GM19372 (cell line): ENCODE measurements at regions not wholly inside any gene's neighbourhood (a gene's known extent, or its start where the extent isn't known, plus 50 kb on each side); places are given as distances from the start of the nearest gene placed in this dataset.
A peak's percentile ranks its signal among the peaks of the same experiment; 100 is the strongest.

Experiments used
- ATAC-seq: cut with Tn5 transposase; IDR thresholded peaks from one replicate; pipeline ENCODE4 v1.9.1; 2021; ENCODE audit warnings: mild to moderate bottlenecking, low read depth, moderate library complexity; ENCODE audit not compliant: unreplicated experiment

DNA sequence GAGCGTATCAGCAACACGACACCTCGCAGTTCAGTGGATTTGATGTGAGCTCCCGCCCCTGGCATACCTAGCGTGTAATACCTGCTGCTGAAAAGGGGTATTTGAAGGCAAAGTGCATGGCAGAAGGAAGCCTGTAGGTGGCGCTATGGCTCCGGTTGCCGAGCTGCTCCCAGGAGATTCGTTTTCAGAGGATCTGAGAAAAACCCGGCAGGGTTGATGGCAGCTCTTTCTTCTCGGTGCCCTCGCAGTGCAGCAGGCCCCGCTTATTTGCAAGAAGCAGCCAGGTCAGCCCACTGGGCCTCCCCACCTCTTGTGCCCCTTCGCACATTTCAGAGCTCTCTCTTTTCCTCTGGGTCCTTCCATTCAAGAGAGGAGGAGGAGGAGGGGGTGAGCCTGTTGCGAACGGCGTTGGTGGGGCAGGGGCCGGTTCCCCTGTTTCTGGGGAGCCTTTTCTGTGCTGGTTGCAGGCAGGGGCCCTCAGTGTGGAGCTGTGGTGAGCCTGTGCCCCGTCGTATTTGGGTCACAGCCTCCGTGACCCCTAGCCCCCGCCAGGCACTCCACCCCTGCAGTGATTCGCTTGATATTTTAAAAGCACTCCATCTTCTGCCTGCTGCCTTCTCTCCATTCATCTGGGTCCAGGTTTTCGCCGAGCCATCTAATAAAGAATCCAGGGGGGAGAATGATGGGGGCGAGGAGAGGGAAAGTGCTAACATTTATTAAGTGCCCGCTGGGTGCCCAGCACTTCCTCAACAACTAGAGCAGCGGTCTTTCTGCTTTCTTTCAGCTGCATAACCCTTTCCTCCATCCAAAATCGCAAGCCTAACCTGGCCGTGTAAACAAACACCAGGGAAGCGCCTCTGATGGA lies 85.3 kb upstream of the SYT13 start:
- no peak for ATAC-seq

DNA sequence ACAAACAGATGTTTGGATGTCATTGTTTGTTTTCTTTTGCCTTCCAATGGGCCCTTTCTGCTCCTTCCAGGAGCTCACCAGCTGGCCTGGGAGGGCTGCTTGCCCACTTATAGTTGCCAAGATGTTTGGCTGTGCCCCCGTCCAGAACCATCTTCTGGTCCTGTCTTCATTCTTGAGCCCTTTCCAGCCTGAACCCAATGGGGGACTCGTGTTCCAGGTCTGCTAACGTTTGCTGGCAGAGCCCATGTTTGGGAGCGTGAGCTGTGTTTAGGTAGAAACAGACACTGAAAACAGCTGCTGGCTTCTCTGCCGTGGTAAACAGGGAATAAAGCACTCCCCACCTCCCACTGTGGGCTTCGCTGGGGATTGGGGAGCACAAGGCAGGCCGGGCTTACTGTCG lies 83.2 kb upstream of the SYT13 start:
- ATAC-seq: no peak

DNA sequence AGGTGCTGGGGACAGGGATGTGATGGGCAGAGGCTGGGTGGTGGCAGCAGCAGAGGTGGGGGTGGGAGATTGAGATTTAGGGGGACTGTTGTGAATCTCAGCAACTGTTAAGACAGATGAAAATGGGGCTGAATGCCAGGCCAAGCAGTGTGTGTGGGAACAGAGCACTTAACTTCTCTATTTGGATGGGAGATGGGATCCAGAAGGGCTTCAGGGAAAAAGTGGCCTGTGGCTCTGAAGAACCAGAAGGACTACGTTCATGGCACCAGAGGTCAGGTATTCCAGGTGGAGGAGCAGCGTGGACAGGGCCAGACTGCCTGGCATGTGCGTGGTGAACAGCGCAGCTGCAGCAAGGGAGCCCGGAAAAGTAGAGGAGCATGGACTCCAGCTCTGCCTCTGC lies 82.6 kb upstream of the SYT13 start:
- ATAC-seq: no peak

DNA sequence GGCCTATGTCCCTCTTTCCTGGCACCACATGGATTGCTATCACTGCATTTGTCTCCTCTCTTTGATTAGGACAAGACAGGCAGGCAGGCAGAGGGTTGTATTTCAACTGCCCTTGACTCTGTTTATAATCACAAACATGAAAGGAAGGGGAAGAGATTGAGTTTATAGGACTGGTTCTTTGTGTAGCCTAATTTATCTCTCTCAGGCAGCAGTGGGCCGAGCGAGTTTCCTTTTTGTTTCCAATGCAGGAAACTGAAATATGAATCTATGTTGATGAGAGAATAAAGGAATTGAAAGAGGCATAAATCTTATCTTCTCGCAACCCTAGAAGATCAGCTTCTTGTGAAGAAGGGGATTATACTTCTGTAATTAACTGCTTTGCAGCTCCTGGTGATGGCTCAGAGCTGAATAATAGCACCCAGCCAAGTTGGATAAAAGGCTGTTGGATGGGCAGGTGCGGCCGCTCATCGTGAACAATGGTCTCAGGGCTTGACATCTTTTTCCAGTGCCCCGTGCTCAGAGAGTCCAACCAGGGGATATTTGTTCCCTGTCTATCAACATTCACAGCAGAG lies 80.6 kb upstream of the SYT13 start:
- ATAC-seq: no peak

DNA sequence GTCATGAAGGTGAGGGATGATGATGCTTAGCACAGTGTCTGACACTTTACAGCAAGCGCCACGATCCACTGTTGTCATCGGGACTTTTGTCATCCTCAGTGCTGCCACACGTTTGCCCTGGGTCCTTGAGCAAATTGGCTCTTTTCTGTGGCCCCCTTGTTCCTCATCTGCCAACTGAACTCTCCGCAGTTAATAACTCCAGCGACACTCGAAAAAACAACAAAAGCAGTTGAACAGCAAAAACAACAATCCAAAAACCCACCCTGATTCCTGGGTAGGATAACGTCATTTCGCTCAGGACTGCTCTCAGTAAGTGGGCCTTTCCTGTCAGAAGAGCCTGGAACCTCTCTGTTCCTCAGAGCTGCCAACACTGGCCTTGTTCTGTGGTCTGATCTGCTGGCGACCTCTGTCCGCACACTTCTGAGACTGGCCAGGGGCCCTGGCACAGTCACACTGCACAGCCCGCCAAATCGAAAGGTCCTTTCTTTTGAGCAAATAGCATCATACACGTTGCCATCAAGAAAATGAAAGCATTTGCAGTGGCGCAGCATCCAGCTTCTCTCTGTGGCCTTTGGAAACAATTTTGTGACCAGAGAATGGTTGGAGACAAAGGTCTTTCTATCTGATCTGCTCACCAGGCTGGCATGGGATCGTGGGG lies 79.9 kb upstream of the SYT13 start:
- no peak for ATAC-seq

DNA sequence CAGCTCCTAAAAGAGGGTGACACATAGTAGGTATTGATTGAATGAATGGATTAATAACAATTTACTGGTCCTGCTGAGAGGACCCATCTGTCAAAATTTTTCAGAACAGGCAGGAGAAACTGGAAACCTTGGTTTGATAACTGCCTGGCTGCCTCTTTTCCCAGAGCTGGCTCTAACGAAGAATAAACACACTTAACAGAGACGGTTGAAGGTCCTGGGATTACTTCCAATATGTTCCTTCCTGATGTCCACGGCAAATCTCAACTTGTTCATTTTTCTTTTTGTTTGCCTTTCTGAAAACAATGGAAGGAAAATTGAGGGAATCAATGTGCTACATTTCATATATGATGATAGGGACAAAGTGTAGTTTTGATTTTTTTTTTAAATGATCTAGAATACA lies 76.5 kb upstream of the SYT13 start:
- no peak for ATAC-seq

DNA sequence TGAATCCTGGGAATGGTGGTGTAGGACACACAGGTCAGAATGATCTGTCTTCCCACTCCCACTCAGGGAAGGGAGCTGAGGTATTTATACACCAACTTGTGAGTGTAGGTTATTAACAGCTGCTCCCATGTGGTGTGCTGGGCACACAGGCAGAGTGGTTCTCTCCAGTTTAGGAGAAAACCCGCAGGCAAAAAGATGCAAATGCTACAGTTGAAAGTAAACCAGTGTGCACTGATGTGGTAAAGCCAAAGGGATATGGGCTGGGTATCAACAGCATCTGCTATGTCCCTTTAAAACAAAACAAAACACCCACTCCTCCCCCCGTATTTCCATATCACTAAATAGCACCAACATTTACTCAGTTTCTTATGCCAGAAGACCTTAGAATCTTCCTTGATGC lies 75.4 kb upstream of the SYT13 start:
- no peak for ATAC-seq

DNA sequence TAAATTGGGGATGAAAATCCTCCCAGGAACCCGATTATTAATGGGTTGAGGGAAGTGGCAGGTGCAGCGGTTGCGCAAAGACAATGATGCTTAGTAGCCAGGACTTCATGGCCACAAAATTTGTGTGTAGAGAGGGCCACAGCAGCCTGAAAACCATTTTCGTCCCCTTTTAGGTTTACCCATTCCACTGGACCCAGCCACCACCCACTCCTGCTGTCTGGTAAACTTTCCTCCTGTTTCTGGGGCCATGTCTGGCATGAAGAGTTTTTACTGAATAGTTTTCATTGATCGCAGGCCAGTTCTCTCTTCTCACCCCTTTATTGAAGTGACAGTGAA lies 69.5 kb upstream of the SYT13 start:
- no peak for ATAC-seq

DNA sequence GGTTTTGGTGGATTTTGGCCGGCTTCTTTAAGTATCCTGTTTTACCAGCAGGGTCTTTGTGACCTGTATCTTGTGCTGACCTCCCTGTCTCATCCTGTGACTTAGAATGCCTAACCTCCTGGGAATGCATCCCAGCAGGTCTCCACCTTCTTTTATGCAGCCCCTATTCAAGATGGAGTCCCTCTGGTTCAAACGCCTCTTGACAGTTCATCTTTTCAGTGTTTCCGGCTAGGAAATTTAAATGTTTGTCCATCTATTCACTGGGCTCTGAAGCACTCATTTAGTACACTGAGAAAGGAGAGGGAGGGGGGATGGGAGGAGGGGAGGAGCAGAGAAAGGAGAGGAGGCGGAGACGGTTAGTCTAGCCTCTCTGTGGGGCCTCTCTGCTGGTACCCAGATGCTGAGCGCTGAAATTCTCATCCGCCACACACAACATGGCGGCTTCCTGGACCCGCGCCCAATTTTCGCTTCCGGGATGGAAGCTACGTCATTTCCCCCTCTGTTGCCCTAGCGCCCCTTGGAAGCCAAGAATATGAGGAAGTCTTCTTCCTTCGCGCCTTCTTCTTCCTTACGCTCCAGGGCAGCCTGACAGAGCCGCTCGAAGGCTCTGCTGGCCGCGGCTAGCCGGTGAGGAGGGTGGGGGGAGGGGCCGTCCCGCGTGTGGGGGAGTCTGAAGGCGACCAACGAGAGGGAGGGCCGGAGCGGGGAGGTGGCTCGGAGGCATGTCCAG lies 69.0 kb upstream of the SYT13 start:
- ATAC-seq: peak; percentile 94

DNA sequence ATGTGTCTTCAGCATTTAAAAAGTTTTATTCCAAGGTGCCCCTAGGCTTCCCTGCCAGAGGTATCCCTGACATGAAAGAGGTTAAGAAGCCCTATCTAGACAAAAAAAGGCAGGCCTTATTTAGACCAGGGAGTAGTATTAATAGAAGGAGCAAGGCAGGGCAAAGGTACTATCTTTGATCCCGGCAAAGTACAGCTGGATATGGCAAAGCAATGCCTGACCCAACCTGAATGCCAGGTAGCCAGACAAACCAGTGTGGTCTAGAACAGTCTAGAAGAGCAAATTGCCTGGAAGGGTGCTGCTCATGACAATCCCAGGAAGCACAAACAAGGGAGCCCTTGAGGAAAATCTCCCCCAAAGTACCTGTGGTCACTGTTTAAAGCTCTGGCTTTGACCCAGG lies 62.6 kb upstream of the SYT13 start:
- ATAC-seq: no peak

DNA sequence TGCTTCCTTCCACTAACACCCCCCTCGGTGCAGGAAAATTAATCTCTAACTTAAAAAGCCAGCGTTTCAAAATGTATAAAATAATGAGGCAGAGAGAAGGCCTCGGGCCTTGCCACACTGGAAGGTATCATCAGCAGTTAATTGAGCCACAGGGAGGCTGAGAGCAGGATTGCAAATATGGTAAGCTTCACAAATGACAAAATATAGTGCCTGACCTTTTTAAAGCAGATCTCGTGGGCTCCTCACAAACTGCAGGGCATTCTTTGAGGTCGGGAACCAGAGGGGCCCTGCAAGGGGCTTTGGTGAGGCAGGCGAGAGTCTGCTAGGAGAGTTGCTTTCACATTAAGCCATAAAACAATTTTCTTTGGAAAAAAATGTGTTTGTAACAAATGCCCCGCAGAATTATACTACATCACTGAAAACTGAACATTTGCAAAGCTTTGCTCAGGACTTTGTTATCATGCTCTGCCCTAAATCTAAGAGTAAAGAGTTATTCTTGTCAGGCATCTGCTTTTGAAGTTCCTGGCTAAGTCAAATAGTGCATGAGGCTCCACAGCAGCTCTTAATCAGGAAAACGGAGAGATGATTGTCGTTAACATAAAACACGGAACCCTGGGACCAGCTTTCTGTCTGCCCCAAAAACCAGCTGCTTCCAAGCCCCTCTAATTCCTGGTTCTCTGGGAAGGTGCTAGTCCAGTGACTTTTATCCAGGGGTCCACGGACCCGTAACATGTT lies 61.4 kb upstream of the SYT13 start:
- no peak for ATAC-seq

DNA sequence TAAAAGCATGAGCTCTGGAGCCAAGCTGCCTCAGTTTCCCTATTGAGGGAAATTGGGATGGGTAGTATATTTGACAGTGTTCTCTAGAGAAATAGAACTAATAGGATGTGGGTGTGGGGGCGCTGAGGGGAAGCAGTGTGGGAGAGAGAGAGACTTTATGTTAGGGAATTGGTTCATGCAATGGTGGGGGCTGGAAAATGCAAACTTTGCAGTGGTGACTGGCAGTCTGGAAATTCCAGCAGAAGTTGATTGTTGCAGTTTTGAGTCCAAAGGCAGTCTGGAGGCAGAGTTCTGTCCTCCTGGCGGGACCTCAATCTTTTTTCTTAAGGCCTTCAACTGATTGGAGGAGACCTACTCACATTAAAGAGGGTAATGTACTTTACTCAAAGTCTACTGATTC lies 59.4 kb upstream of the SYT13 start:
- no peak for ATAC-seq

DNA sequence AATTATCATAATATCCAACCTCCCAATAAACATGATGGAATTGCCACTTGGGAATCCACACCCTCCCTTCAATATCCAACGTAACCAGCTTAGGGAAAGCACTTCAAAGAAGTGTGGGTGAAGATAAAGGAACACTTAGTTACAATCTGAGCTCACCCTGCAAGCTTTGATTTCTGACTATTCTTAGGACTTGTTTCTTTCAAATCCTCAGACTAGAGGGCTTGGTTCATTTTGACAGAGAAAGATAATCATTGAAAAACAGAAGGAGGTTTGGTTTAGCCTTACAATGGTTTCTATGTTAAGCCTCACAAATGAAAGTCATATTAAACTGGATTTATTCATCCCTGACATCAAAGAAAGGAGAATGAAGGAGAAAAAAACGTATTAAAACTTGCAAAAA lies 57.9 kb upstream of the SYT13 start:
- no peak for ATAC-seq

DNA sequence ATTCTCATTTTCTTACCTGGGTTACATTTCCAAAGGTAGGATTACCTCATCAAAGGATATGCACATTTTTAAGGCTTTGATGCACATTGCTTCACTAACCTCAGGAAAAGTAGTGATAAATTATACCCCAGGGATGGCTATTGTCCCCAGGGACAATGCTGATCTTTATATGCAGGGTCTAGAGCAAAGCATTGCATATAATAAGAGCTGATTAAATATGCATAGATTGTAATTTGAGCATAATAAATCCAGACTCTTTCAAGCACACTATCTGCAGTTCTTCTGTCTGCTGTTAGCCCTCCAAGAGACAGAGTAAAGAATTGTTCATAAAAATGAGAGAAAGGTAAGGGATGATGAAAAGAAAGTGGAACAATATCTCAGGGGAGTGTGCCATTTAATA lies 57.3 kb upstream of the SYT13 start:
- ATAC-seq: no peak

DNA sequence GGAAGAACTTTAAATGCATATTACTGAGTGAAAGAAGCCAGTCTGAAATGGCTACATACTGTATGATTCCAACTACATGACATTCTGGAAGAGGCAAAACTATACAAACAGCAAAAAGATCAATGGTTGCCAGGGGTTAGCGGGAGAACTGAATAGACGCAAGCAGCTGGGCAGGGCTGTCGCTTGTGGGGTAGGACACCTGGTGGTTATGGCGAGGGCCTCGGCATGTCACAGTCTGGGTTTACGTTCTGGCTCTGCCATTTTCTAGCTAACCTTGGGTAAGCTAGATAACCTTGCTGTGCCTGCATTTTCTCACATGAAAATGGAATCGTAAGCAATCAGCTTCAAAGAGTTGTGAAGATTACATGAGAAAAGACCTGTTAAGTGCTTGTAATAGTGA lies 55.2 kb upstream of the SYT13 start:
- no peak for ATAC-seq

DNA sequence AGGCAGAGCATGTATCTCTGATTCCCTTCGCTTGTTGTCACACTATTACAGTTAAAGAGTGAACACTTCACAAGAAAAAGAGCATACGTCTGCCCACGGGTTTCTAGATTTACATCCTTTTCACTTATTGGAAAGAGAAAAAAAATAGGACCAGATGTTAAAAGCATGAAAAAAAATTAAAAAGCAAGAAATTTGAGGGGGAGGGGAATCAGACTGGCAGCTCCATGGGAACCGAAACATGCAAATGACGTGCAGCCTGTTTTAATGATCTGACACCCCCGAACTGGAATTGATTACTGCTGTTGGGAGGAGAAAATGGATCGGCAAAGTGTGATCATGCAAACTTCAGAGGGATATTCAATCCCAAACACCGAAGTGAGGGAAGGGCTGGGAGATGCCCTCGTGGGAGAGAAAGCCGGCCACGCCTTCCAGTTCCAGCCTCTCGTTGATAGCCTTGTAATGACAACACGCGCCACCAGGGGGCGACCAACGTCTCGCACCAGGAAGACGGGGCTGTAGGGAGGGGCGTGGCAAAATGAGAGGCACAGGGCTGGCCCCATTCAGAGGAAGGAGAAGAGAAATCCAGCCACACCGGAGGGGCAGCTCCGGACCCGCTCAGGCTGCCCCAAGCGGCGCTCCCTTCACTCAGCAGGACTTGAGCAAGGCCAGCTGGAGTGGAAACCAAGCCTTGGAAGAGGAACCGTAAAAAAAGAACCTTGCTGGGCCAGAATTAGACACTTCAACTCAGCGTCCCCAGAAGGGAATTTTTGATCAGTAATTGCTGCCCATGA lies 53.8 kb upstream of the SYT13 start:
- ATAC-seq: peak; percentile 94

DNA sequence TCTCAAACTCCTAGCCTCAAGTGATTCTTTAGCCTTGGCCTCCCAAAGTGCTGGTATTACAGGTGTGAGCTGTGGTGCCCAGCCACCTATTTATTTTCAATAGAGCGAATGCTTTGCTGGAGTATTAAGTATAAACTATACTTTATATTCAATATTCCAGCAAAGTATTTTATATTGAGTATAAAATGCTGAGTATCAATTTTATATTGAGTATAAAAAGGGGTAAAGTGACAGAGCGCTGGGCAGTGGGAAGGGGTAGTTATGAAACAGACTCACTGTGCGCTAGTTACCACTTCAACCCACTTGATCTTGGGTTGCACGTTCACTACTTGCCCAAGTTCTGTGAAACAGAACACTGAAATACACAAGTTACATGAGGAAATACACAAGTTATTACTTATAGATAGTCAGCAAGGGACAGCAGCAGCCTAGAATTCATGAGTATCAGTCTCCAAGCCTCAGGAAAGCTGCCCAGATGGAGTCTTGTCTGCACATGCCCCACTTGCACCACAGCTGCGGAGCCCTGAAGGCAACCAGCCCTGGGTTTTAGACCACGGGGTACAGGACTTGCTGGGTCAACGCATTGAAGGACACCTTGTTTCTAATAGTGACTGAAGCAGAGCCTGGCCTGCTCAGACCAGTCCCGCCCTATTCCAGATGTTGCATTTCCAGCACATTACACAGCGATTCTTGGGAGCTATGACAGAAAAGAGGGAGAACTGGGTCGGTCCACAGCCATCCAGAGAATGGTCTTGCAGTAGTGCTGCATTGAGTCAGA lies 51.6 kb upstream of the SYT13 start:
- ATAC-seq: no peak

DNA sequence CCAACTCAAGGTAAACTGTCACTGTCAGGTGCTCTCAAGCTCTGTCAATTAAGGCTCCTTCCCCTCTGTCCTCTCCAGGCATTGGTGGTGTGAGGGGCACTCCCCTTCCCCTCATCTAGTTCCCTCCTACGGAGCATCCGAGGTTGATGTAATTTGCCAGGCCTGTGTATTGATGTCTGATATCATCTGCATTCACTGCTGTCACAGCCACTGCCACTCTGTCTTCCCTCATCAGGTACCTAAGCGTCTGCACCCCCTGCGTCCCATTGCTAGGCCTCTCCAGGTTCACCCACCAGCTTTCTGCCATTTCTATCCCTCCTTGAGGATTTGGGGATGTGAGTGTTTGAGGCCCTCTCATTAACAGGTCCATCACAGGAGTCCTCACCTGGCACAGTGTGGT lies 50.0 kb upstream of the SYT13 start:
- no peak for ATAC-seq
